ENCODE measurements at regions not wholly inside any gene's neighbourhood (a gene's known extent, or its start where the extent isn't known, plus 50 kb on each side); places are given as distances from the start of the nearest gene placed in this dataset.
"Not testable (repeated sequence)": the region's sequence is repeated elsewhere in the genome, so short reads cannot be mapped to it uniquely, and the experiment has no call there.

- not testable (repeated sequence) for TF ChIP-seq CTCF, POLR2A (IDR thresholded peaks at IDR 0.05)
Measured at GRCh38 chr7:76763977-76764376, 136.9 kb upstream of the POMZP3 start.

Measured in lower leg skin (tissue), 3 donors.